Panc1 (cell line): ENCODE measurements at regions not wholly inside any gene's neighbourhood (a gene's known extent, or its start where the extent isn't known, plus 50 kb on each side); places are given as distances from the start of the nearest gene placed in this dataset.

Experiments used
- ATAC-seq: fragments of 200-7000 bp; cut with Tn5 transposase; 2 replicates; pipeline ENCODE4 v1.9.1; 2020; ENCODE audit warnings: mild to moderate bottlenecking, moderate library complexity
- BruUV-seq: library from RNA; stranded (reverse); fragments of 400-500 nt; replicated peaks from 2 replicates; lab custom pipeline; 2021; lab: Mats Ljungman, UMichigan
- CTCF ChIA-PET: fragments of 300-600 bp; sonication (Branson Sonifier 250); formaldehyde crosslinking; loops from one replicate; lab custom pipeline; 2022; ENCODE audit warnings: antibody characterized with exemption; lab: Charles Lee
- POLR2A ChIA-PET: fragments of 300-600 bp; sonication (Branson Sonifier 250); formaldehyde crosslinking; loops from one replicate; lab custom pipeline; 2022; ENCODE audit warnings: antibody characterized with exemption; lab: Charles Lee
- DNase-seq: peaks from one replicate; pipeline ENCODE4 v3.0.0-alpha.2; 2010; ENCODE audit warnings: low read depth, low spot score
- H3K27ac ChIP-seq: 2 replicates; pipeline ENCODE4 v1.5.1; 2011; ENCODE audit warnings: mild to moderate bottlenecking, low read length, inconsistent platforms
- H3K27me3 ChIP-seq: fragments of 200-500 bp; sonication (Bioruptor generic); 2 replicates; pipeline ENCODE4 v1.6.0; 2014; ENCODE audit warnings: low read length, inconsistent platforms; ENCODE audit not compliant: control insufficient read depth, insufficient read depth
- H3K36me3 ChIP-seq: fragments of 200-500 bp; sonication (Bioruptor generic); 2 replicates; pipeline ENCODE4 v1.5.1; 2014; ENCODE audit warnings: inconsistent platforms, mild to moderate bottlenecking, low read length, moderate library complexity; ENCODE audit not compliant: control insufficient read depth, insufficient read depth
- H3K4me1 ChIP-seq: 2 replicates; pipeline ENCODE4 v1.5.1; 2011; ENCODE audit warnings: inconsistent platforms, mild to moderate bottlenecking, low read length, moderate library complexity; ENCODE audit not compliant: control insufficient read depth, insufficient read depth
- H3K4me3 ChIP-seq, 2 experiments: 2 replicates each; pipeline ENCODE4 v1.5.1; 2011 to 2012; ENCODE audit warnings: low read depth in 2 of 2, low read length in 2 of 2, mild to moderate bottlenecking in 2 of 2, inconsistent platforms in 1 of 2, moderate library complexity in 1 of 2
- H3K9me3 ChIP-seq: fragments of 200-500 bp; sonication (Bioruptor generic); 2 replicates; pipeline ENCODE4 v1.5.1; 2014; ENCODE audit warnings: low read depth, mild to moderate bottlenecking, inconsistent platforms, low read length, moderate library complexity; ENCODE audit not compliant: control insufficient read depth, insufficient read depth
- CTCF ChIP-seq: fragments of 450-650 bp; IDR thresholded peaks from 2 replicates; pipeline ENCODE4 v1.5.1; 2017; ENCODE audit warnings: mild to moderate bottlenecking
- POLR2AphosphoS5 ChIP-seq: IDR thresholded peaks from 2 replicates; pipeline ENCODE4 v1.6.1; 2012; ENCODE audit warnings: mild to moderate bottlenecking, low read depth, low read length, moderate library complexity
- REST ChIP-seq, 2 experiments: IDR thresholded peaks; 2 replicates each; pipeline ENCODE4 v1.6.1; 2011 to 2012; ENCODE audit warnings: low read depth in 2 of 2, control low read depth in 1 of 2, low read length in 1 of 2, mild to moderate bottlenecking in 1 of 2, moderate library complexity in 1 of 2; ENCODE audit not compliant: insufficient read depth in 1 of 2
- SIN3A ChIP-seq: IDR thresholded peaks from 2 replicates; pipeline ENCODE4 v1.6.1; 2012; ENCODE audit warnings: low read depth, mild to moderate bottlenecking, low read length, moderate library complexity, borderline replicate concordance; ENCODE audit not compliant: insufficient read depth
- TCF7L2 ChIP-seq: IDR thresholded peaks from 2 replicates; pipeline ENCODE4 v1.6.1; 2011; ENCODE audit warnings: mild to moderate bottlenecking, low read depth, low read length, inconsistent platforms
- in situ Hi-C: cut with HindIII; loops from 2 replicates; pipeline ENCODE4 v1.10.0; 2016; ENCODE audit warnings: low sequenced_read_pairs, low pct_unique_long_range_greater_than_20kb
- intact Hi-C: fragments of 100-400 bp; cut with micrococcal nuclease; formaldehyde crosslinking; loops from one replicate; pipeline ENCODE4 v1.10.0; 2022; ENCODE audit not compliant: unreplicated experiment

- intact Hi-C loops: no loop called here
Observed at GRCh38 chr12:93122569-93123091, 193.5 kb upstream of the EEA1 start.

GRCh38 chr12:93125126-93125525, 196.0 kb upstream of the EEA1 start:
- no peaks in the 10 kb centered on the region for H3K27me3 ChIP-seq
- H3K36me3 ChIP-seq: no peaks in the 10 kb centered on the region
- BruUV-seq: no TSS peak
- ATAC-seq (no peak), DNase-seq (no peak)
- ChIA-PET POLR2A (no interaction called here), CTCF (no interaction called here)
- no peaks in the 10 kb centered on the region for H3K9me3 ChIP-seq
- in situ Hi-C loops (no loop called here), intact Hi-C loops (no loop called here)
- H3K4me1 ChIP-seq: no peaks in the 10 kb centered on the region
- H3K27ac ChIP-seq: no peak overlapping the region
- H3K4me3 ChIP-seq: no peak overlapping the region
- TF ChIP-seq CTCF (no peak), POLR2AphosphoS5 (no peak), TCF7L2 (no peak), REST (IDR thresholded peaks at IDR 0.05; ENCODE audit: insufficient read depth in 1 of 2, low read depth in 2 of 2, low read length in 1 of 2) (no peak), SIN3A (no peak)

More at GRCh38 chr12:93122569-93123091, 193.5 kb upstream of the EEA1 start:
- Histone ChIP-seq H3K36me3 (no peaks in the 10 kb centered on the region), H3K27ac (no peak overlapping the region), H3K27me3 (no peaks in the 10 kb centered on the region), H3K4me1 (no peaks in the 10 kb centered on the region), H3K9me3 (no peaks in the 10 kb centered on the region), H3K4me3 (no peak overlapping the region)
- ChIA-PET CTCF (no interaction called here), POLR2A (no interaction called here)
- TF ChIP-seq CTCF (no peak), REST (IDR thresholded peaks at IDR 0.05; ENCODE audit: insufficient read depth in 1 of 2, low read depth in 2 of 2, low read length in 1 of 2) (no peak), TCF7L2 (no peak), SIN3A (no peak), POLR2AphosphoS5 (no peak)
- BruUV-seq: no TSS peak
- no peak for ATAC-seq
- no peak for DNase-seq
- in situ Hi-C loops: no loop called here
